ENCODE measurements at regions not wholly inside any gene's neighbourhood (a gene's known extent, or its start where the extent isn't known, plus 50 kb on each side); places are given as distances from the start of the nearest gene placed in this dataset.

GRCh38 chr5:57911438-57911837, 428.8 kb upstream of the ACTBL2 start:
- H3K9me2 ChIP-seq (ENCODE audit: low read depth, low read length) = no peaks in the 10 kb centered on the region
- no peaks in the 10 kb centered on the region for H4K20me1 ChIP-seq (ENCODE audit: insufficient read depth, low read length)
- no peaks in the 10 kb centered on the region for H3K27me3 ChIP-seq (ENCODE audit: insufficient read depth, low read length)
- H3K36me3 ChIP-seq (ENCODE audit: insufficient read depth, low read length) = no peaks in the 10 kb centered on the region
- no peak overlapping the region for H3K9ac ChIP-seq (ENCODE audit: low read length)
- no peak overlapping the region for H2AFZ ChIP-seq (ENCODE audit: low read length)
- no peaks in the 10 kb centered on the region for H3K9me3 ChIP-seq (ENCODE audit: low read length)
- no peaks in the 10 kb centered on the region for H3K79me2 ChIP-seq (ENCODE audit: insufficient read depth, low read length)
- TF ChIP-seq CTCF (IDR thresholded peaks at IDR 0.05; ENCODE audit: low read length) (no peak), EZH2 (IDR thresholded peaks at IDR 0.05; ENCODE audit: borderline replicate concordance, low read length) (no peak)
- H3F3A ChIP-seq (ENCODE audit: insufficient read depth, low read length) = no peaks in the 10 kb centered on the region
- H3K4me1 ChIP-seq (ENCODE audit: insufficient read depth, low read length, severe bottlenecking) = no peaks in the 10 kb centered on the region
- H3K4me3 ChIP-seq (ENCODE audit: low read depth, low read length, poor library complexity, severe bottlenecking) = no peak overlapping the region
- no peak overlapping the region for H3K4me2 ChIP-seq (ENCODE audit: low read length)
- no peak overlapping the region for H3K27ac ChIP-seq (ENCODE audit: low read depth, low read length, poor library complexity, severe bottlenecking)

GRCh38 chr5:57906671-57907070, 424.1 kb upstream of the ACTBL2 start:
- Histone ChIP-seq H3F3A (ENCODE audit: insufficient read depth, low read length) (no peaks in the 10 kb centered on the region), H3K9ac (ENCODE audit: low read length) (no peak overlapping the region), H3K27me3 (ENCODE audit: insufficient read depth, low read length) (no peaks in the 10 kb centered on the region), H3K27ac (ENCODE audit: low read depth, low read length, poor library complexity, severe bottlenecking) (no peak overlapping the region), H3K9me3 (ENCODE audit: low read length) (no peaks in the 10 kb centered on the region), H3K9me2 (ENCODE audit: low read depth, low read length) (no peaks in the 10 kb centered on the region), H4K20me1 (ENCODE audit: insufficient read depth, low read length) (no peaks in the 10 kb centered on the region), H3K4me3 (ENCODE audit: low read depth, low read length, poor library complexity, severe bottlenecking) (no peak overlapping the region), H2AFZ (ENCODE audit: low read length) (no peak overlapping the region), H3K79me2 (ENCODE audit: insufficient read depth, low read length) (no peaks in the 10 kb centered on the region), H3K4me2 (ENCODE audit: low read length) (no peak overlapping the region), H3K36me3 (ENCODE audit: insufficient read depth, low read length) (no peaks in the 10 kb centered on the region), H3K4me1 (ENCODE audit: insufficient read depth, low read length, severe bottlenecking) (no peaks in the 10 kb centered on the region)
- TF ChIP-seq CTCF (IDR thresholded peaks at IDR 0.05; ENCODE audit: low read length) = no peak
- no peak for TF ChIP-seq EZH2 (IDR thresholded peaks at IDR 0.05; ENCODE audit: borderline replicate concordance, low read length)

- Histone ChIP-seq H3K27me3 (ENCODE audit: insufficient read depth, low read length) (no peaks in the 10 kb centered on the region), H3F3A (ENCODE audit: insufficient read depth, low read length) (no peaks in the 10 kb centered on the region), H2AFZ (ENCODE audit: low read length) (no peak overlapping the region), H3K9ac (ENCODE audit: low read length) (no peak overlapping the region), H3K9me3 (ENCODE audit: low read length) (no peaks in the 10 kb centered on the region), H3K4me2 (ENCODE audit: low read length) (no peak overlapping the region), H3K27ac (ENCODE audit: low read depth, low read length, poor library complexity, severe bottlenecking) (no peak overlapping the region), H3K79me2 (ENCODE audit: insufficient read depth, low read length) (no peaks in the 10 kb centered on the region), H3K36me3 (ENCODE audit: insufficient read depth, low read length) (no peaks in the 10 kb centered on the region), H3K4me1 (ENCODE audit: insufficient read depth, low read length, severe bottlenecking) (no peaks in the 10 kb centered on the region), H4K20me1 (ENCODE audit: insufficient read depth, low read length) (no peaks in the 10 kb centered on the region), H3K4me3 (ENCODE audit: low read depth, low read length, poor library complexity, severe bottlenecking) (no peak overlapping the region), H3K9me2 (ENCODE audit: low read depth, low read length) (no peaks in the 10 kb centered on the region)
- TF ChIP-seq EZH2 (IDR thresholded peaks at IDR 0.05; ENCODE audit: borderline replicate concordance, low read length) (no peak), CTCF (IDR thresholded peaks at IDR 0.05; ENCODE audit: low read length) (no peak)
These were observed 420.8 kb upstream of the ACTBL2 start for GRCh38 chr5:57903458-57903857.
